Esophagus squamous epithelium (tissue), 5 donors: ENCODE measurements at regions not wholly inside any gene's neighbourhood (a gene's known extent, or its start where the extent isn't known, plus 50 kb on each side); places are given as distances from the start of the nearest gene placed in this dataset.

Experiments used
- DNase-seq: peaks from one replicate; lab custom pipeline; 2025; lab: John Stamatoyannopoulos, UW
- H3K27ac ChIP-seq, 4 donors: fragments of 200-600 bp; sonication (generic); one replicate each; pipeline ENCODE4 v1.5.1; 2016 to 2019; ENCODE audit warnings: mild to moderate bottlenecking in 1 of 4
- H3K27me3 ChIP-seq, 4 donors: fragments of 200-600 bp; sonication (generic); 1 replicate in 3 of 4; 2 replicates in 1 of 4; pipeline versions ENCODE4 v1.5.1 to v1.6.0; 2017 to 2021; ENCODE audit warnings: antibody characterized with exemption in 1 of 4
- H3K36me3 ChIP-seq, 3 donors: fragments of 200-600 bp; sonication (generic); one replicate each; pipeline ENCODE4 v1.5.1; 2016 to 2019
- H3K4me1 ChIP-seq, 3 donors: fragments of 200-600 bp; sonication (generic); one replicate each; pipeline ENCODE4 v1.5.1; 2017 to 2019
- H3K4me3 ChIP-seq, 4 donors: fragments of 200-600 bp; sonication (generic); 1 replicate in 3 of 4; 2 replicates in 1 of 4; pipeline ENCODE4 v1.5.1; 2016 to 2019; ENCODE audit warnings: mild to moderate bottlenecking in 2 of 4, moderate library complexity in 1 of 4
- H3K9me3 ChIP-seq, 3 donors: fragments of 200-600 bp; sonication (generic); one replicate each; pipeline ENCODE4 v1.5.1; 2016 to 2019
- CTCF ChIP-seq, 6 experiments: fragments of 450-650 bp in 4 of 6; fragments of 200-600 bp in 2 of 6; sonication (generic) in 2 of 6; IDR thresholded peaks; one replicate each; pipeline ENCODE4 v1.5.1; 2016 to 2019; ENCODE audit warnings: antibody characterized with exemption in 6 of 6, mild to moderate bottlenecking in 4 of 6, moderate library complexity in 4 of 6
- POLR2A ChIP-seq, 4 donors: fragments of 450-650 bp; IDR thresholded peaks; one replicate each; pipeline ENCODE4 v1.6.1; 2017; ENCODE audit warnings: antibody characterized with exemption in 4 of 4, mild to moderate bottlenecking in 4 of 4, moderate library complexity in 3 of 4
- WGBS, 2 donors: methylation state at CpG; one replicate each; pipeline ENCODE4 v1.1.5; 2018; 5-methylcytosine and 5-hydroxymethylcytosine counted together
- intact Hi-C: fragments of 100-400 bp; cut with DNase I; formaldehyde crosslinking; loops from one replicate; pipeline ENCODE4 v1.15.0; 2022
- donor health status: DM: yes; HTN: yes; CAD: no.

DNA sequence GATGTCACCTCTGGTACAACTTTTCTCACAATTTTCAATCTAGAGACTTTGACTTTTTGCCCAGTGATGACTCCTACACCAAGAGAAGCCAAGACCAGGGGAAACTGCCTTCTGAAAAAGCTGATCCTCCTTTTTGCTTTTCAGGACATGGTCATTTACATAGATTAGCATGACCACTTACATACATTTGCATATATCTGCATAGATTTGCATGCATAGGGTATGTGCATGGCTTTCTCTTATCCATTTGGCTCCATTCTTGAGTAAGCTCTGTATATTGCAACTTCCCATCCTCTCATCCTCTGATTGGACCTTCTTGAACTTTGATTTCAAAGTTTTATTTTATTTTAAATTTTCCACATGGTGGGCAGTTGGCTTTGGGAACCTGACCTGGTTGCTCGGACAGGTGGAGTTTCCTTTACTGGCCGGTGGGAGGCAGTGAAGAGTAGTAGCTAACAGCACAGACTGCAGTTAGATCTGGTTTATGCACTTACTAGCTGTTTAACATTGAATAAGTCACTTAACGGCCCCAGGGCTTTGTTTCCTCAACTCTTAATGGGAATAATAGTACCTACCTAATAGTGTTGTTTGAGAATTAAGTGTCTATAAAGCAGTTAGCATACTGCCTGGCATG lies 92.9 kb downstream of the GPR139 start:
- no peak for DNase-seq
- 5% methylated on average over 3 of the region's 3 CpGs for WGBS, 2 donors
- intact Hi-C loops: no loop called here
- H3K9me3 ChIP-seq: no peaks in the 10 kb centered on the region
- no peaks in the 10 kb centered on the region for H3K36me3 ChIP-seq
- TF ChIP-seq POLR2A (IDR thresholded peaks at IDR 0.05) (no peak), CTCF (IDR thresholded peaks at IDR 0.05) (peak in 1 of 6 experiments; percentile 33)
- no peaks in the 10 kb centered on the region for H3K4me1 ChIP-seq
- H3K27ac ChIP-seq: no peak overlapping the region
- no peak overlapping the region for H3K4me3 ChIP-seq
- H3K27me3 ChIP-seq: peaks cover 0 to 3% (median 0%) of the 10 kb centered on the region in 4 donors

DNA sequence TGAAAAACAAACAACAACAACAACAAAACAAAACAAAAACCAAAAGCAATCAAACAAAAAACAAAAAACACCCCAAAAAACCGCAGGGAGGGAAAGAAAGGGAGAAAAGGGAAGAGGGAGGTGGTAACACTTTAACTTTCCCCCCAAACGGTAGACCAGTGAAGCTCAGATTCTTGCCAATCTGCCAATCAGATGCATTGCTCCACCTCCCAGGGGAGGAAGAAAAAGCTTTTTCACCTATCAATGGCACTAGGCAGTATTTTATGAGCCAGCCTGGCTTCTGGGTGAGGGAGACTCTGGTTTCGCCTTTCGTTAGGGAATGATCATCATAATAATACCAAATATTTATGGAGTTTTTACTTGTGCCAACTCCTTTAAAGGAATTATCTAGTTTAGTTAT lies 94.1 kb downstream of the GPR139 start:
- no peak for DNase-seq
- Histone ChIP-seq H3K27ac (no peak overlapping the region), H3K4me1 (no peaks in the 10 kb centered on the region), H3K9me3 (no peaks in the 10 kb centered on the region), H3K4me3 (no peak overlapping the region), H3K27me3 (peaks cover 0 to 3% (median 0%) of the 10 kb centered on the region in 4 donors), H3K36me3 (no peaks in the 10 kb centered on the region)
- no peak for TF ChIP-seq POLR2A (IDR thresholded peaks at IDR 0.05)
- no peak for TF ChIP-seq CTCF (IDR thresholded peaks at IDR 0.05)
- intact Hi-C loops: no loop called here
- 18% methylated on average over 4 of the region's 4 CpGs for WGBS, 2 donors

GRCh38 chr16:19974607-19975006 lies 90.0 kb upstream of the GPRC5B start:
- Histone ChIP-seq H3K4me1 (no peaks in the 10 kb centered on the region), H3K4me3 (no peak overlapping the region), H3K27ac (no peak overlapping the region), H3K9me3 (no peaks in the 10 kb centered on the region), H3K27me3 (peaks cover 0 to 16% (median 0%) of the 10 kb centered on the region in 4 donors), H3K36me3 (no peaks in the 10 kb centered on the region)
- intact Hi-C loops: no loop called here
- 14 to 71% methylated on average over 1 to 3 of the region's 4 CpGs for WGBS, 2 donors
- DNase-seq: no peak
- no peak for TF ChIP-seq POLR2A (IDR thresholded peaks at IDR 0.05)
- TF ChIP-seq CTCF (IDR thresholded peaks at IDR 0.05): no peak

- Histone ChIP-seq H3K27ac (no peak overlapping the region), H3K36me3 (no peaks in the 10 kb centered on the region), H3K9me3 (no peaks in the 10 kb centered on the region), H3K27me3 (peaks cover 0 to 14% (median 0%) of the 10 kb centered on the region in 4 donors), H3K4me3 (no peak overlapping the region), H3K4me1 (no peaks in the 10 kb centered on the region)
- TF ChIP-seq CTCF (IDR thresholded peaks at IDR 0.05): no peak
- no peak for TF ChIP-seq POLR2A (IDR thresholded peaks at IDR 0.05)
- intact Hi-C loops: no loop called here
- 59 to 60% methylated on average over 4 of the region's 4 CpGs for WGBS, 2 donors
- no peak for DNase-seq
Measured at GRCh38 chr16:19972111-19972510, 87.5 kb upstream of the GPRC5B start.

- intact Hi-C loops: no loop called here
- no peak for DNase-seq
- Histone ChIP-seq H3K9me3 (no peaks in the 10 kb centered on the region), H3K4me3 (no peak overlapping the region), H3K27ac (no peak overlapping the region), H3K36me3 (no peaks in the 10 kb centered on the region), H3K27me3 (peaks cover 0 to 9% (median 0%) of the 10 kb centered on the region in 4 donors), H3K4me1 (no peaks in the 10 kb centered on the region)
- no peak for TF ChIP-seq POLR2A (IDR thresholded peaks at IDR 0.05)
- TF ChIP-seq CTCF (IDR thresholded peaks at IDR 0.05): no peak
- 35 to 42% methylated on average over 8 of the region's 8 CpGs for WGBS, 2 donors
Measured at GRCh38 chr16:19968891-19969683, 84.4 kb upstream of the GPRC5B start.
